NT2/D1 (cell line): ENCODE measurements at regions not wholly inside any gene's neighbourhood (a gene's known extent, or its start where the extent isn't known, plus 50 kb on each side); places are given as distances from the start of the nearest gene placed in this dataset.

Source experiments
- DNase-seq: peaks from one replicate; pipeline ENCODE4 v3.0.0-alpha.2; 2011; ENCODE audit warnings: low read depth, low spot score
- H3K27me3 ChIP-seq: 2 replicates; pipeline ENCODE4 v1.6.0; 2011; ENCODE audit warnings: mild to moderate bottlenecking; ENCODE audit not compliant: insufficient read length, insufficient read depth
- H3K36me3 ChIP-seq: 2 replicates; pipeline ENCODE4 v1.6.1; 2011; ENCODE audit warnings: mild to moderate bottlenecking, low read length, mixed read lengths; ENCODE audit not compliant: insufficient read depth, insufficient read length
- H3K4me1 ChIP-seq: 2 replicates; pipeline ENCODE4 v1.5.1; 2011; ENCODE audit not compliant: insufficient read depth, insufficient read length
- H3K4me3 ChIP-seq: 2 replicates; pipeline ENCODE4 v1.5.1; 2011; ENCODE audit warnings: low read depth; ENCODE audit not compliant: insufficient read length
- H3K9ac ChIP-seq: 2 replicates; pipeline ENCODE4 v1.6.0; 2011; ENCODE audit warnings: low read depth; ENCODE audit not compliant: insufficient read length
- H3K9me3 ChIP-seq: 2 replicates; pipeline ENCODE4 v1.5.1; 2011; ENCODE audit warnings: mild to moderate bottlenecking, low read length; ENCODE audit not compliant: insufficient read depth
- SUZ12 ChIP-seq: IDR thresholded peaks from 2 replicates; pipeline ENCODE4 v1.6.1; 2011; ENCODE audit not compliant: insufficient read length, insufficient read depth; ENCODE audit errors: extremely low read depth
- YY1 ChIP-seq: IDR thresholded peaks from 2 replicates; pipeline ENCODE4 v1.6.1; 2011; ENCODE audit not compliant: insufficient read length, insufficient read depth
- ZNF274 ChIP-seq: IDR thresholded peaks from 2 replicates; pipeline ENCODE4 v1.6.1; 2011; ENCODE audit warnings: mild to moderate bottlenecking, low read depth, low read length

GRCh38 chr13:36519432-36519831 lies 87.1 kb downstream of the CCNA1 start:
- H3K4me1 ChIP-seq: no peaks in the 10 kb centered on the region
- H3K9ac ChIP-seq: no peak overlapping the region
- TF ChIP-seq SUZ12 (no peak), ZNF274 (no peak), YY1 (no peak)
- no peaks in the 10 kb centered on the region for H3K27me3 ChIP-seq
- H3K36me3 ChIP-seq: no peaks in the 10 kb centered on the region
- H3K9me3 ChIP-seq: no peaks in the 10 kb centered on the region
- DNase-seq: no peak
- H3K4me3 ChIP-seq: no peak overlapping the region

- H3K9me3 ChIP-seq: no peaks in the 10 kb centered on the region
- no peak overlapping the region for H3K9ac ChIP-seq
- TF ChIP-seq YY1 (no peak), ZNF274 (no peak), SUZ12 (no peak)
- DNase-seq: no peak
- no peaks in the 10 kb centered on the region for H3K36me3 ChIP-seq
- H3K4me1 ChIP-seq: no peaks in the 10 kb centered on the region
- H3K27me3 ChIP-seq: no peaks in the 10 kb centered on the region
- H3K4me3 ChIP-seq: no peak overlapping the region
Observed at GRCh38 chr13:36520111-36520510, 87.8 kb downstream of the CCNA1 start.

- no peak overlapping the region for H3K4me3 ChIP-seq
- no peak overlapping the region for H3K9ac ChIP-seq
- DNase-seq: no peak
- no peaks in the 10 kb centered on the region for H3K4me1 ChIP-seq
- no peaks in the 10 kb centered on the region for H3K27me3 ChIP-seq
- no peaks in the 10 kb centered on the region for H3K36me3 ChIP-seq
- TF ChIP-seq SUZ12: no peak
- TF ChIP-seq YY1: no peak
- TF ChIP-seq ZNF274: no peak
- H3K9me3 ChIP-seq: peaks cover 11% of the 10 kb centered on the region; the same call in 1 of the 2 replicates
Observed at GRCh38 chr13:36526897-36527296, 94.6 kb downstream of the CCNA1 start.

- no peaks in the 10 kb centered on the region for H3K36me3 ChIP-seq
- no peak overlapping the region for H3K4me3 ChIP-seq
- TF ChIP-seq YY1 (no peak), ZNF274 (no peak), SUZ12 (no peak)
- peaks cover 11% of the 10 kb centered on the region; the same call in 1 of the 2 replicates for H3K9me3 ChIP-seq
- DNase-seq: no peak
- no peak overlapping the region for H3K9ac ChIP-seq
- H3K4me1 ChIP-seq: no peaks in the 10 kb centered on the region
- no peaks in the 10 kb centered on the region for H3K27me3 ChIP-seq
Observed at GRCh38 chr13:36528105-36528504, 95.8 kb downstream of the CCNA1 start.

GRCh38 chr13:36530050-36530789 lies 97.9 kb downstream of the CCNA1 start:
- Histone ChIP-seq H3K27me3 (no peaks in the 10 kb centered on the region), H3K4me3 (no peak overlapping the region), H3K36me3 (no peaks in the 10 kb centered on the region), H3K4me1 (no peaks in the 10 kb centered on the region), H3K9ac (no peak overlapping the region), H3K9me3 (peaks cover 11% of the 10 kb centered on the region; the same call in 1 of the 2 replicates)
- DNase-seq: no peak
- TF ChIP-seq SUZ12: no peak
- no peak for TF ChIP-seq YY1
- TF ChIP-seq ZNF274: no peak

GRCh38 chr13:36530861-36531590 lies 98.7 kb downstream of the CCNA1 start:
- no peak overlapping the region for H3K9ac ChIP-seq
- H3K4me1 ChIP-seq: no peaks in the 10 kb centered on the region
- no peaks in the 10 kb centered on the region for H3K36me3 ChIP-seq
- no peaks in the 10 kb centered on the region for H3K27me3 ChIP-seq
- H3K9me3 ChIP-seq: peaks cover 7% of the 10 kb centered on the region; the same call in 1 of the 2 replicates
- DNase-seq: no peak
- TF ChIP-seq ZNF274 (no peak), SUZ12 (no peak), YY1 (no peak)
- no peak overlapping the region for H3K4me3 ChIP-seq

- no peaks in the 10 kb centered on the region for H3K27me3 ChIP-seq
- H3K4me1 ChIP-seq: no peaks in the 10 kb centered on the region
- H3K9me3 ChIP-seq: no peaks in the 10 kb centered on the region; the same call in 1 of the 2 replicates
- no peaks in the 10 kb centered on the region for H3K36me3 ChIP-seq
- no peak overlapping the region for H3K9ac ChIP-seq
- no peak overlapping the region for H3K4me3 ChIP-seq
- no peak for DNase-seq
- TF ChIP-seq YY1 (no peak), SUZ12 (no peak), ZNF274 (no peak)
Observed at GRCh38 chr13:36531746-36532486, 99.6 kb downstream of the CCNA1 start.
